Panc1 (cell line): ENCODE measurements at regions not wholly inside any gene's neighbourhood (a gene's known extent, or its start where the extent isn't known, plus 50 kb on each side); places are given as distances from the start of the nearest gene placed in this dataset.

Experiments used
- ATAC-seq: fragments of 200-7000 bp; cut with Tn5 transposase; 2 replicates; pipeline ENCODE4 v1.9.1; 2020; ENCODE audit warnings: mild to moderate bottlenecking, moderate library complexity
- BruUV-seq: library from RNA; stranded (reverse); fragments of 400-500 nt; replicated peaks from 2 replicates; lab custom pipeline; 2021; lab: Mats Ljungman, UMichigan
- CTCF ChIA-PET: fragments of 300-600 bp; sonication (Branson Sonifier 250); formaldehyde crosslinking; loops from one replicate; lab custom pipeline; 2022; ENCODE audit warnings: antibody characterized with exemption; lab: Charles Lee
- POLR2A ChIA-PET: fragments of 300-600 bp; sonication (Branson Sonifier 250); formaldehyde crosslinking; loops from one replicate; lab custom pipeline; 2022; ENCODE audit warnings: antibody characterized with exemption; lab: Charles Lee
- DNase-seq: peaks from one replicate; pipeline ENCODE4 v3.0.0-alpha.2; 2010; ENCODE audit warnings: low read depth, low spot score
- H3K27ac ChIP-seq: 2 replicates; pipeline ENCODE4 v1.5.1; 2011; ENCODE audit warnings: mild to moderate bottlenecking, low read length, inconsistent platforms
- H3K27me3 ChIP-seq: fragments of 200-500 bp; sonication (Bioruptor generic); 2 replicates; pipeline ENCODE4 v1.6.0; 2014; ENCODE audit warnings: low read length, inconsistent platforms; ENCODE audit not compliant: control insufficient read depth, insufficient read depth
- H3K36me3 ChIP-seq: fragments of 200-500 bp; sonication (Bioruptor generic); 2 replicates; pipeline ENCODE4 v1.5.1; 2014; ENCODE audit warnings: inconsistent platforms, mild to moderate bottlenecking, low read length, moderate library complexity; ENCODE audit not compliant: control insufficient read depth, insufficient read depth
- H3K4me1 ChIP-seq: 2 replicates; pipeline ENCODE4 v1.5.1; 2011; ENCODE audit warnings: inconsistent platforms, mild to moderate bottlenecking, low read length, moderate library complexity; ENCODE audit not compliant: control insufficient read depth, insufficient read depth
- H3K4me3 ChIP-seq, 2 experiments: 2 replicates each; pipeline ENCODE4 v1.5.1; 2011 to 2012; ENCODE audit warnings: low read depth in 2 of 2, low read length in 2 of 2, mild to moderate bottlenecking in 2 of 2, inconsistent platforms in 1 of 2, moderate library complexity in 1 of 2
- H3K9me3 ChIP-seq: fragments of 200-500 bp; sonication (Bioruptor generic); 2 replicates; pipeline ENCODE4 v1.5.1; 2014; ENCODE audit warnings: low read depth, mild to moderate bottlenecking, inconsistent platforms, low read length, moderate library complexity; ENCODE audit not compliant: control insufficient read depth, insufficient read depth
- REST ChIP-seq, 2 experiments: IDR thresholded peaks; 2 replicates each; pipeline ENCODE4 v1.6.1; 2011 to 2012; ENCODE audit warnings: low read depth in 2 of 2, control low read depth in 1 of 2, low read length in 1 of 2, mild to moderate bottlenecking in 1 of 2, moderate library complexity in 1 of 2; ENCODE audit not compliant: insufficient read depth in 1 of 2
- SIN3A ChIP-seq: IDR thresholded peaks from 2 replicates; pipeline ENCODE4 v1.6.1; 2012; ENCODE audit warnings: low read depth, mild to moderate bottlenecking, low read length, moderate library complexity, borderline replicate concordance; ENCODE audit not compliant: insufficient read depth
- TCF7L2 ChIP-seq: IDR thresholded peaks from 2 replicates; pipeline ENCODE4 v1.6.1; 2011; ENCODE audit warnings: mild to moderate bottlenecking, low read depth, low read length, inconsistent platforms
- in situ Hi-C: cut with HindIII; loops from 2 replicates; pipeline ENCODE4 v1.10.0; 2016; ENCODE audit warnings: low sequenced_read_pairs, low pct_unique_long_range_greater_than_20kb
- intact Hi-C: fragments of 100-400 bp; cut with micrococcal nuclease; formaldehyde crosslinking; loops from one replicate; pipeline ENCODE4 v1.10.0; 2022; ENCODE audit not compliant: unreplicated experiment
- TF ChIP-seq, protein P1 (sequence below): fragments of 450-650 bp; IDR thresholded peaks from 2 replicates; pipeline ENCODE4 v1.5.1; 2017; ENCODE audit warnings: mild to moderate bottlenecking

- Histone ChIP-seq H3K9me3 (no peaks in the 10 kb centered on the region), H3K27ac (no peak overlapping the region), H3K36me3 (no peaks in the 10 kb centered on the region), H3K4me1 (no peaks in the 10 kb centered on the region), H3K27me3 (no peaks in the 10 kb centered on the region), H3K4me3 (no peak overlapping the region)
- intact Hi-C loops, result no loop called here
- TF ChIP-seq, protein P1, sequence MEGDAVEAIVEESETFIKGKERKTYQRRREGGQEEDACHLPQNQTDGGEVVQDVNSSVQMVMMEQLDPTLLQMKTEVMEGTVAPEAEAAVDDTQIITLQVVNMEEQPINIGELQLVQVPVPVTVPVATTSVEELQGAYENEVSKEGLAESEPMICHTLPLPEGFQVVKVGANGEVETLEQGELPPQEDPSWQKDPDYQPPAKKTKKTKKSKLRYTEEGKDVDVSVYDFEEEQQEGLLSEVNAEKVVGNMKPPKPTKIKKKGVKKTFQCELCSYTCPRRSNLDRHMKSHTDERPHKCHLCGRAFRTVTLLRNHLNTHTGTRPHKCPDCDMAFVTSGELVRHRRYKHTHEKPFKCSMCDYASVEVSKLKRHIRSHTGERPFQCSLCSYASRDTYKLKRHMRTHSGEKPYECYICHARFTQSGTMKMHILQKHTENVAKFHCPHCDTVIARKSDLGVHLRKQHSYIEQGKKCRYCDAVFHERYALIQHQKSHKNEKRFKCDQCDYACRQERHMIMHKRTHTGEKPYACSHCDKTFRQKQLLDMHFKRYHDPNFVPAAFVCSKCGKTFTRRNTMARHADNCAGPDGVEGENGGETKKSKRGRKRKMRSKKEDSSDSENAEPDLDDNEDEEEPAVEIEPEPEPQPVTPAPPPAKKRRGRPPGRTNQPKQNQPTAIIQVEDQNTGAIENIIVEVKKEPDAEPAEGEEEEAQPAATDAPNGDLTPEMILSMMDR, result no peak
- TF ChIP-seq REST (IDR thresholded peaks at IDR 0.05; ENCODE audit: insufficient read depth in 1 of 2, low read depth in 2 of 2, low read length in 1 of 2), result no peak
- in situ Hi-C loops, result no loop called here
- BruUV-seq, result no TSS peak
- DNase-seq (no peak), ATAC-seq (no peak)
- CTCF ChIA-PET, result no interaction called here
- POLR2A ChIA-PET, result no interaction called here
These were observed 2068.7 kb downstream of the MAT2B start for GRCh38 chr5:165574100-165574499.

- ChIA-PET POLR2A (no interaction called here), CTCF (no interaction called here)
- Histone ChIP-seq H3K9me3 (no peaks in the 10 kb centered on the region), H3K27ac (no peak overlapping the region), H3K4me3 (no peak overlapping the region), H3K27me3 (no peaks in the 10 kb centered on the region), H3K36me3 (no peaks in the 10 kb centered on the region), H3K4me1 (no peaks in the 10 kb centered on the region)
- ATAC-seq (no peak), DNase-seq (no peak)
- in situ Hi-C loops (no loop called here), intact Hi-C loops (no loop called here)
- BruUV-seq, result no TSS peak
- no peak for TF ChIP-seq TCF7L2
- TF ChIP-seq SIN3A, result no peak
- TF ChIP-seq, protein P1, result no peak
- no peak for TF ChIP-seq REST (IDR thresholded peaks at IDR 0.05; ENCODE audit: insufficient read depth in 1 of 2, low read depth in 2 of 2, low read length in 1 of 2)
These were observed 2071.4 kb downstream of the MAT2B start for GRCh38 chr5:165576678-165577275.
